ENCODE measurements at regions not wholly inside any gene's neighbourhood (a gene's known extent, or its start where the extent isn't known, plus 50 kb on each side); places are given as distances from the start of the nearest gene placed in this dataset.

DNA sequence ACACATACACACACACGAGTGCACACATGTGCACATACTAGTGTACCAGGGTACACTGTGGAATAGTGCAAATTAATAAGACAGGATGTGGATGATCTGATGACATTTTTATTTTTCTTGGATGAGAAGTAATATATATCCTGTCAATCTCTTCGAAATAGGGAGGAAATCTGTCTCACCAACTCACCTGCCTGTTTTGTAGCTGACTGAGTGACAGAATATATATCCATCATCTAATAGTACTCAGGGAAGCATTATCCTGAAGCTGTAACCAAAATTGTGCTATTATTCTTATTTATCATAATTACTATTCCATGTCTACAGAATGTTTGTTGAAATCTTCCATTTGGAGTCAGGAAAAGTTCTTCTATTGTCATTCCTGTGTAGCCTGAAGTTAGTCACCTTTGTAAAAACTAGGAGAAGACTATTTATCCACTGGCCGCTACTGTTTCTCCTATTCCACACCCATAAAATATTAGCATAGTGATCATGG is 888.0 kb downstream of the TRAM1L1 start:
- H3K36me3 ChIP-seq (ENCODE audit: control insufficient read depth, insufficient read depth, low read length): no peaks in the 10 kb centered on the region
- no TSS peak for BruUV-seq (replicated peaks)
- H3K27me3 ChIP-seq (ENCODE audit: control insufficient read depth, insufficient read depth, low read length): no peaks in the 10 kb centered on the region
- TF ChIP-seq CTCF (IDR thresholded peaks at IDR 0.05): no peak
- TF ChIP-seq SIN3A (IDR thresholded peaks at IDR 0.05; ENCODE audit: borderline replicate concordance, insufficient read depth, low read depth, low read length): no peak
- TF ChIP-seq POLR2AphosphoS5 (IDR thresholded peaks at IDR 0.05; ENCODE audit: low read depth, low read length): no peak
- CTCF ChIA-PET: no interaction called here
- H3K4me3 ChIP-seq (ENCODE audit: low read depth in 2 of 2, low read length in 2 of 2): no peak overlapping the region
- in situ Hi-C loops (cut with HindIII; ENCODE audit: low pct_unique_long_range_greater_than_20kb, low sequenced_read_pairs): no loop called here
- intact Hi-C loops (cut with micrococcal nuclease; ENCODE audit: unreplicated experiment): no loop called here
- DNase-seq (ENCODE audit: low read depth, low spot score): no peak
- no peaks in the 10 kb centered on the region for H3K9me3 ChIP-seq (ENCODE audit: control insufficient read depth, insufficient read depth, low read depth, low read length)
- ATAC-seq: no peak
- H3K27ac ChIP-seq (ENCODE audit: low read length): no peak overlapping the region
- H3K4me1 ChIP-seq (ENCODE audit: control insufficient read depth, insufficient read depth, low read length): no peaks in the 10 kb centered on the region
- POLR2A ChIA-PET: no interaction called here

DNA sequence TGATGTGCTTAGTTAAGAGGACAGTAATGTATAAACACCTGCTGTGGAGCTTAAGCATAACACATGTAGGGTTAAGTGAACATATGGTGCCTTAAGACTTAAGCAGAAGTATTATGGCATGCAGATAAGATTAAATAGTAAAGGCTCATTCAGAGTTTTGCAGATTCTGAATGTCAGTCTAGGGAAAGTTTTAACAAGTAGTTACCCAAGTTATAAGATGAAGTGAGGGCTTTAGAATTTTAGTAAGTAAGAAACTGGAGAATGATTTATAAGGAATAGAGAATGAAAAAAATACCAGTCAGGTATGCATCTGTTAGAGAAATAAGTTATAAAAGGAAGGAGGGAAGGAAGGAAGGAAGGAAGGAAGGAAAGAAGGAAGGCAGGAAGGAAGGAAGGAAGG is 902.1 kb downstream of the TRAM1L1 start:
- no peak for ATAC-seq
- Histone ChIP-seq H3K27ac (ENCODE audit: low read length) (no peak overlapping the region), H3K4me1 (ENCODE audit: control insufficient read depth, insufficient read depth, low read length) (no peaks in the 10 kb centered on the region), H3K36me3 (ENCODE audit: control insufficient read depth, insufficient read depth, low read length) (no peaks in the 10 kb centered on the region), H3K9me3 (ENCODE audit: control insufficient read depth, insufficient read depth, low read depth, low read length) (no peaks in the 10 kb centered on the region), H3K27me3 (ENCODE audit: control insufficient read depth, insufficient read depth, low read length) (no peaks in the 10 kb centered on the region), H3K4me3 (ENCODE audit: low read depth in 2 of 2, low read length in 2 of 2) (no peak overlapping the region)
- intact Hi-C loops (cut with micrococcal nuclease; ENCODE audit: unreplicated experiment) (no loop called here), in situ Hi-C loops (cut with HindIII; ENCODE audit: low pct_unique_long_range_greater_than_20kb, low sequenced_read_pairs) (no loop called here)
- no TSS peak for BruUV-seq (replicated peaks)
- no peak for DNase-seq (ENCODE audit: low read depth, low spot score)
- ChIA-PET CTCF (no interaction called here), POLR2A (no interaction called here)
- no peak for TF ChIP-seq SIN3A (IDR thresholded peaks at IDR 0.05; ENCODE audit: borderline replicate concordance, insufficient read depth, low read depth, low read length)
- TF ChIP-seq CTCF (IDR thresholded peaks at IDR 0.05): no peak
- no peak for TF ChIP-seq TCF7L2 (IDR thresholded peaks at IDR 0.05; ENCODE audit: low read depth, low read length)
- TF ChIP-seq POLR2AphosphoS5 (IDR thresholded peaks at IDR 0.05; ENCODE audit: low read depth, low read length): no peak
- TF ChIP-seq, protein P1, sequence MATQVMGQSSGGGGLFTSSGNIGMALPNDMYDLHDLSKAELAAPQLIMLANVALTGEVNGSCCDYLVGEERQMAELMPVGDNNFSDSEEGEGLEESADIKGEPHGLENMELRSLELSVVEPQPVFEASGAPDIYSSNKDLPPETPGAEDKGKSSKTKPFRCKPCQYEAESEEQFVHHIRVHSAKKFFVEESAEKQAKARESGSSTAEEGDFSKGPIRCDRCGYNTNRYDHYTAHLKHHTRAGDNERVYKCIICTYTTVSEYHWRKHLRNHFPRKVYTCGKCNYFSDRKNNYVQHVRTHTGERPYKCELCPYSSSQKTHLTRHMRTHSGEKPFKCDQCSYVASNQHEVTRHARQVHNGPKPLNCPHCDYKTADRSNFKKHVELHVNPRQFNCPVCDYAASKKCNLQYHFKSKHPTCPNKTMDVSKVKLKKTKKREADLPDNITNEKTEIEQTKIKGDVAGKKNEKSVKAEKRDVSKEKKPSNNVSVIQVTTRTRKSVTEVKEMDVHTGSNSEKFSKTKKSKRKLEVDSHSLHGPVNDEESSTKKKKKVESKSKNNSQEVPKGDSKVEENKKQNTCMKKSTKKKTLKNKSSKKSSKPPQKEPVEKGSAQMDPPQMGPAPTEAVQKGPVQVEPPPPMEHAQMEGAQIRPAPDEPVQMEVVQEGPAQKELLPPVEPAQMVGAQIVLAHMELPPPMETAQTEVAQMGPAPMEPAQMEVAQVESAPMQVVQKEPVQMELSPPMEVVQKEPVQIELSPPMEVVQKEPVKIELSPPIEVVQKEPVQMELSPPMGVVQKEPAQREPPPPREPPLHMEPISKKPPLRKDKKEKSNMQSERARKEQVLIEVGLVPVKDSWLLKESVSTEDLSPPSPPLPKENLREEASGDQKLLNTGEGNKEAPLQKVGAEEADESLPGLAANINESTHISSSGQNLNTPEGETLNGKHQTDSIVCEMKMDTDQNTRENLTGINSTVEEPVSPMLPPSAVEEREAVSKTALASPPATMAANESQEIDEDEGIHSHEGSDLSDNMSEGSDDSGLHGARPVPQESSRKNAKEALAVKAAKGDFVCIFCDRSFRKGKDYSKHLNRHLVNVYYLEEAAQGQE (IDR thresholded peaks at IDR 0.05; ENCODE audit: insufficient read depth in 1 of 2, low read depth in 2 of 2, low read length in 1 of 2): no peak
